ENCODE measurements at regions not wholly inside any gene's neighbourhood (a gene's known extent, or its start where the extent isn't known, plus 50 kb on each side); places are given as distances from the start of the nearest gene placed in this dataset.

- FAIRE-seq = no peak
- no peaks in the 10 kb centered on the region for H3K9me1 ChIP-seq (ENCODE audit: control insufficient read depth, extremely low read depth, insufficient read depth, low read length)
- H2AFZ ChIP-seq (ENCODE audit: control insufficient read depth, low read length) = no peak overlapping the region
- no peak for DNase-seq (ENCODE audit: low read depth, low spot score)
- no peaks in the 10 kb centered on the region for H3K9me3 ChIP-seq (ENCODE audit: control insufficient read depth, low read depth, low read length)
- dilution Hi-C loops (cut with MboI; ENCODE audit: extremely low pct_ligation_motif_present, low sequenced_read_pairs) = no loop called here
- H3K4me3 ChIP-seq (ENCODE audit: control insufficient read depth in 2 of 3, extremely low read depth in 1 of 3, insufficient read depth in 2 of 3, low read depth in 1 of 3, low read length in 3 of 3) = no peak overlapping the region
- H3K9ac ChIP-seq (ENCODE audit: control insufficient read depth, extremely low read depth, insufficient read depth, low read length) = no peak overlapping the region
- H3K4me2 ChIP-seq (ENCODE audit: control insufficient read depth, extremely low read depth, insufficient read depth, low read depth, low read length) = no peak overlapping the region
- no peak overlapping the region for H3K27ac ChIP-seq (ENCODE audit: control insufficient read depth, insufficient read depth, low read length)
- H4K20me1 ChIP-seq (ENCODE audit: control insufficient read depth, extremely low read depth, insufficient read depth, low read length) = no peaks in the 10 kb centered on the region
- no peaks in the 10 kb centered on the region for H3K79me2 ChIP-seq (ENCODE audit: control insufficient read depth, insufficient read depth, low read length)
- no peak for TF ChIP-seq EZH2 (IDR thresholded peaks at IDR 0.05; ENCODE audit: low read length)
- TF ChIP-seq, protein P1, sequence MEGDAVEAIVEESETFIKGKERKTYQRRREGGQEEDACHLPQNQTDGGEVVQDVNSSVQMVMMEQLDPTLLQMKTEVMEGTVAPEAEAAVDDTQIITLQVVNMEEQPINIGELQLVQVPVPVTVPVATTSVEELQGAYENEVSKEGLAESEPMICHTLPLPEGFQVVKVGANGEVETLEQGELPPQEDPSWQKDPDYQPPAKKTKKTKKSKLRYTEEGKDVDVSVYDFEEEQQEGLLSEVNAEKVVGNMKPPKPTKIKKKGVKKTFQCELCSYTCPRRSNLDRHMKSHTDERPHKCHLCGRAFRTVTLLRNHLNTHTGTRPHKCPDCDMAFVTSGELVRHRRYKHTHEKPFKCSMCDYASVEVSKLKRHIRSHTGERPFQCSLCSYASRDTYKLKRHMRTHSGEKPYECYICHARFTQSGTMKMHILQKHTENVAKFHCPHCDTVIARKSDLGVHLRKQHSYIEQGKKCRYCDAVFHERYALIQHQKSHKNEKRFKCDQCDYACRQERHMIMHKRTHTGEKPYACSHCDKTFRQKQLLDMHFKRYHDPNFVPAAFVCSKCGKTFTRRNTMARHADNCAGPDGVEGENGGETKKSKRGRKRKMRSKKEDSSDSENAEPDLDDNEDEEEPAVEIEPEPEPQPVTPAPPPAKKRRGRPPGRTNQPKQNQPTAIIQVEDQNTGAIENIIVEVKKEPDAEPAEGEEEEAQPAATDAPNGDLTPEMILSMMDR (optimal IDR thresholded peaks at IDR 0.05 in 1 of 3, IDR thresholded peaks at IDR 0.05 in 1 of 3, conservative IDR thresholded peaks at IDR 0.05 in 1 of 3; ENCODE audit: extremely low read depth in 1 of 3, insufficient read depth in 2 of 3, low read length in 3 of 3) = no peak
- no peaks in the 10 kb centered on the region for H3K27me3 ChIP-seq (ENCODE audit: control insufficient read depth, extremely low read depth, insufficient read depth, low read length)
- no peaks in the 10 kb centered on the region for H3K4me1 ChIP-seq (ENCODE audit: control insufficient read depth, extremely low read depth, insufficient read depth, low read length)
- no peaks in the 10 kb centered on the region for H3K36me3 ChIP-seq (ENCODE audit: control insufficient read depth in 2 of 2, extremely low read depth in 1 of 2, insufficient read depth in 2 of 2, low read length in 2 of 2)
Observed at GRCh38 chr1:172814428-172814827, 155.5 kb downstream of the FASLG start.

DNA sequence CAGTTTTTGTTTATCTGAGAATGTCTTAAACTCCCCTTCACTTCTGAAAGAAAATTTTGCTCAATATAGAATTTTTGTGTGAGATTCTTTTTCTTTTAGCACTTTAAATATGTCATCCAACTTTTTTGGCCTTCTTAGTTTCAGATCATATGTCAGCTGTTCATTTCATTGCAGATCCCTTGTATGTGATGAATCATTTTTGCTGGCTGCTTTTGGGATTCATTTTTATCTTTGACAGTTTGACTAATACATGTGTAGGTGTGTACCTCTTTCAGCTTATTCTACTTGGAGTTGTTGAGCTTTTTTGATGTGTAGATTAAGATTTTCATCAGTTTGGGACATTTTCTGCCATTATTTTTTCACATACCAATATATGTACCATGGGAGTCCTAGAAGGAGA is 156.8 kb downstream of the FASLG start:
- Histone ChIP-seq H3K9ac (ENCODE audit: control insufficient read depth, extremely low read depth, insufficient read depth, low read length) (no peak overlapping the region), H3K4me3 (ENCODE audit: control insufficient read depth in 2 of 3, extremely low read depth in 1 of 3, insufficient read depth in 2 of 3, low read depth in 1 of 3, low read length in 3 of 3) (no peak overlapping the region), H3K27me3 (ENCODE audit: control insufficient read depth, extremely low read depth, insufficient read depth, low read length) (no peaks in the 10 kb centered on the region), H3K9me1 (ENCODE audit: control insufficient read depth, extremely low read depth, insufficient read depth, low read length) (no peaks in the 10 kb centered on the region), H3K4me1 (ENCODE audit: control insufficient read depth, extremely low read depth, insufficient read depth, low read length) (no peaks in the 10 kb centered on the region), H3K4me2 (ENCODE audit: control insufficient read depth, extremely low read depth, insufficient read depth, low read depth, low read length) (no peak overlapping the region), H3K9me3 (ENCODE audit: control insufficient read depth, low read depth, low read length) (no peaks in the 10 kb centered on the region), H3K36me3 (ENCODE audit: control insufficient read depth in 2 of 2, extremely low read depth in 1 of 2, insufficient read depth in 2 of 2, low read length in 2 of 2) (no peaks in the 10 kb centered on the region), H2AFZ (ENCODE audit: control insufficient read depth, low read length) (no peak overlapping the region), H3K79me2 (ENCODE audit: control insufficient read depth, insufficient read depth, low read length) (no peaks in the 10 kb centered on the region), H3K27ac (ENCODE audit: control insufficient read depth, insufficient read depth, low read length) (no peak overlapping the region), H4K20me1 (ENCODE audit: control insufficient read depth, extremely low read depth, insufficient read depth, low read length) (no peaks in the 10 kb centered on the region)
- dilution Hi-C loops (cut with MboI; ENCODE audit: extremely low pct_ligation_motif_present, low sequenced_read_pairs) = no loop called here
- TF ChIP-seq, protein P1 (optimal IDR thresholded peaks at IDR 0.05 in 1 of 3, IDR thresholded peaks at IDR 0.05 in 1 of 3, conservative IDR thresholded peaks at IDR 0.05 in 1 of 3; ENCODE audit: extremely low read depth in 1 of 3, insufficient read depth in 2 of 3, low read length in 3 of 3) = no peak
- no peak for TF ChIP-seq EZH2 (IDR thresholded peaks at IDR 0.05; ENCODE audit: low read length)
- no peak for FAIRE-seq
- no peak for DNase-seq (ENCODE audit: low read depth, low spot score)
